ENCODE measurements at regions not wholly inside any gene's neighbourhood (a gene's known extent, or its start where the extent isn't known, plus 50 kb on each side); places are given as distances from the start of the nearest gene placed in this dataset.

DNA sequence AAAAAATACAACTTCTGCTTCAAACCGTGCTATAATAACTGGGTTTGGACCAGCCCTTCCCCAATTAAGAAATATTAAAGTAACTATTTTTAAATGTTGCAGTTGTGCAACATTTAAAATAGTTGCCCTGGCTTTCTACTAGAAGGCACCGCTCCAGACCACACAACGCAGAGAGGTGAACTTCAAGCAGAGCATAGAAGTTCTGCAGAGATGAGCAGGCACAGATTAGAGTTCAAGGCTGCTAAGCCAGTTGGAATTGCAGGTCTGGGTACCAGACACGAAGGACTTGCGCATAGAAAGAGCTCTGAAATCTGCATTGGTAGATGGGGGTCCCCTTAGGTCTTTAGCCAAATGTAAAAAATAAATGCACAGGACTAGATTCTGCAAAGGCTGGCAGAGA lies 58.7 kb upstream of the GALNT10 start:
- no peaks in the 10 kb centered on the region for H3K36me3 ChIP-seq (replicated peaks in 1 of 2; ENCODE audit: control insufficient read depth in 1 of 2, insufficient read depth in 2 of 2, low read length in 1 of 2)
- 71% methylated on average over 5 of the region's 5 CpGs for WGBS (ENCODE audit: low lambda C conversion rate)

More for the DNA sequence above, 58.7 kb upstream of the GALNT10 start:
- POLR2A ChIA-PET: no interaction called here
- H3K4me3 ChIP-seq (ENCODE audit: low read depth in 2 of 2, low read length in 1 of 2): no peak overlapping the region
- H3K9me3 ChIP-seq: no peaks in the 10 kb centered on the region
- CTCF ChIA-PET: interaction anchor here (0.6 to 1.5 kb wide), 3 partner anchors 20 to 208 kb away, joined by 3 to 4 read pairs (median 3); no protein-coding TSS in a partner anchor
- TF ChIP-seq PBX3 (IDR thresholded peaks at IDR 0.05) (no peak), YY1 (IDR thresholded peaks at IDR 0.05; ENCODE audit: low read depth) (no peak), RAD21 (IDR thresholded peaks at IDR 0.05; ENCODE audit: low read length) (no peak), MAX (IDR thresholded peaks at IDR 0.05; ENCODE audit: low read depth) (no peak), RFX5 (IDR thresholded peaks at IDR 0.05; ENCODE audit: low read length) (no peak), GATA2 (CRISPR knock-in tag; IDR thresholded peaks at IDR 0.05) (no peak), RXRA (IDR thresholded peaks at IDR 0.05; ENCODE audit: borderline replicate concordance, low read depth) (no peak), SMC3 (IDR thresholded peaks at IDR 0.05; ENCODE audit: low read depth, low read length) (no peak), JUND (IDR thresholded peaks at IDR 0.05) (no peak), FOXJ3 (CRISPR knock-in tag; IDR thresholded peaks at IDR 0.05) (no peak), NRF1 (IDR thresholded peaks at IDR 0.05; ENCODE audit: low read depth, low read length) (no peak), NFIC (IDR thresholded peaks at IDR 0.05; ENCODE audit: borderline replicate concordance) (no peak), MXI1 (IDR thresholded peaks at IDR 0.05; ENCODE audit: low read depth, low read length) (no peak), TEAD4 (IDR thresholded peaks at IDR 0.05; ENCODE audit: borderline replicate concordance, insufficient read depth) (no peak), SIN3A (IDR thresholded peaks at IDR 0.05; ENCODE audit: borderline replicate concordance, low read depth, low read length) (no peak)
- TF ChIP-seq, protein P1, sequence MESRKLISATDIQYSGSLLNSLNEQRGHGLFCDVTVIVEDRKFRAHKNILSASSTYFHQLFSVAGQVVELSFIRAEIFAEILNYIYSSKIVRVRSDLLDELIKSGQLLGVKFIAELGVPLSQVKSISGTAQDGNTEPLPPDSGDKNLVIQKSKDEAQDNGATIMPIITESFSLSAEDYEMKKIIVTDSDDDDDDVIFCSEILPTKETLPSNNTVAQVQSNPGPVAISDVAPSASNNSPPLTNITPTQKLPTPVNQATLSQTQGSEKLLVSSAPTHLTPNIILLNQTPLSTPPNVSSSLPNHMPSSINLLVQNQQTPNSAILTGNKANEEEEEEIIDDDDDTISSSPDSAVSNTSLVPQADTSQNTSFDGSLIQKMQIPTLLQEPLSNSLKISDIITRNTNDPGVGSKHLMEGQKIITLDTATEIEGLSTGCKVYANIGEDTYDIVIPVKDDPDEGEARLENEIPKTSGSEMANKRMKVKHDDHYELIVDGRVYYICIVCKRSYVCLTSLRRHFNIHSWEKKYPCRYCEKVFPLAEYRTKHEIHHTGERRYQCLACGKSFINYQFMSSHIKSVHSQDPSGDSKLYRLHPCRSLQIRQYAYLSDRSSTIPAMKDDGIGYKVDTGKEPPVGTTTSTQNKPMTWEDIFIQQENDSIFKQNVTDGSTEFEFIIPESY (IDR thresholded peaks at IDR 0.05; ENCODE audit: borderline replicate concordance, low read depth): no peak
- TF ChIP-seq, protein P2, sequence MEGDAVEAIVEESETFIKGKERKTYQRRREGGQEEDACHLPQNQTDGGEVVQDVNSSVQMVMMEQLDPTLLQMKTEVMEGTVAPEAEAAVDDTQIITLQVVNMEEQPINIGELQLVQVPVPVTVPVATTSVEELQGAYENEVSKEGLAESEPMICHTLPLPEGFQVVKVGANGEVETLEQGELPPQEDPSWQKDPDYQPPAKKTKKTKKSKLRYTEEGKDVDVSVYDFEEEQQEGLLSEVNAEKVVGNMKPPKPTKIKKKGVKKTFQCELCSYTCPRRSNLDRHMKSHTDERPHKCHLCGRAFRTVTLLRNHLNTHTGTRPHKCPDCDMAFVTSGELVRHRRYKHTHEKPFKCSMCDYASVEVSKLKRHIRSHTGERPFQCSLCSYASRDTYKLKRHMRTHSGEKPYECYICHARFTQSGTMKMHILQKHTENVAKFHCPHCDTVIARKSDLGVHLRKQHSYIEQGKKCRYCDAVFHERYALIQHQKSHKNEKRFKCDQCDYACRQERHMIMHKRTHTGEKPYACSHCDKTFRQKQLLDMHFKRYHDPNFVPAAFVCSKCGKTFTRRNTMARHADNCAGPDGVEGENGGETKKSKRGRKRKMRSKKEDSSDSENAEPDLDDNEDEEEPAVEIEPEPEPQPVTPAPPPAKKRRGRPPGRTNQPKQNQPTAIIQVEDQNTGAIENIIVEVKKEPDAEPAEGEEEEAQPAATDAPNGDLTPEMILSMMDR (IDR thresholded peaks at IDR 0.05): no peak
- no peak overlapping the region for H3K27ac ChIP-seq (ENCODE audit: low read depth in 2 of 2, low read length in 1 of 2)
- H3K79me2 ChIP-seq (ENCODE audit: insufficient read depth): no peaks in the 10 kb centered on the region
- H3K9ac ChIP-seq: no peak overlapping the region
- H3K27me3 ChIP-seq (ENCODE audit: insufficient read depth): no peaks in the 10 kb centered on the region; the same call in 1 of the 2 replicates
- H3K4me1 ChIP-seq (ENCODE audit: control insufficient read depth in 1 of 2, insufficient read depth in 2 of 2, low read depth in 1 of 2, low read length in 1 of 2): no peaks in the 10 kb centered on the region
- no peaks in the 10 kb centered on the region for H4K20me1 ChIP-seq (ENCODE audit: insufficient read depth)
- no peak overlapping the region for H2AFZ ChIP-seq (ENCODE audit: low read depth)
- H3K9me2 ChIP-seq: no peaks in the 10 kb centered on the region
- H3F3A ChIP-seq (replicated peaks; ENCODE audit: insufficient read depth): no peaks in the 10 kb centered on the region
- no peak overlapping the region for H3K4me2 ChIP-seq
- DNase-seq: no peak
